GM12865 (cell line): ENCODE measurements at regions not wholly inside any gene's neighbourhood (a gene's known extent, or its start where the extent isn't known, plus 50 kb on each side); places are given as distances from the start of the nearest gene placed in this dataset.

Experiments used
- DNase-seq: peaks from one replicate; pipeline ENCODE4 v3.0.0; 2010; ENCODE audit warnings: low read depth
- H3K4me3 ChIP-seq: 2 replicates; pipeline ENCODE4 v1.5.1; 2011; ENCODE audit warnings: mild to moderate bottlenecking, low read depth, low read length, control low read depth
- TF ChIP-seq, protein P1 (sequence below): IDR thresholded peaks from 2 replicates; pipeline ENCODE4 v1.5.1; 2011; ENCODE audit warnings: low read length, control low read depth, low read depth, inconsistent platforms; ENCODE audit not compliant: insufficient read depth; ENCODE audit errors: missing control alignments

GRCh38 chr3:2041931-2042330 lies 56.7 kb upstream of the CNTN4 start:
- TF ChIP-seq, protein P1, sequence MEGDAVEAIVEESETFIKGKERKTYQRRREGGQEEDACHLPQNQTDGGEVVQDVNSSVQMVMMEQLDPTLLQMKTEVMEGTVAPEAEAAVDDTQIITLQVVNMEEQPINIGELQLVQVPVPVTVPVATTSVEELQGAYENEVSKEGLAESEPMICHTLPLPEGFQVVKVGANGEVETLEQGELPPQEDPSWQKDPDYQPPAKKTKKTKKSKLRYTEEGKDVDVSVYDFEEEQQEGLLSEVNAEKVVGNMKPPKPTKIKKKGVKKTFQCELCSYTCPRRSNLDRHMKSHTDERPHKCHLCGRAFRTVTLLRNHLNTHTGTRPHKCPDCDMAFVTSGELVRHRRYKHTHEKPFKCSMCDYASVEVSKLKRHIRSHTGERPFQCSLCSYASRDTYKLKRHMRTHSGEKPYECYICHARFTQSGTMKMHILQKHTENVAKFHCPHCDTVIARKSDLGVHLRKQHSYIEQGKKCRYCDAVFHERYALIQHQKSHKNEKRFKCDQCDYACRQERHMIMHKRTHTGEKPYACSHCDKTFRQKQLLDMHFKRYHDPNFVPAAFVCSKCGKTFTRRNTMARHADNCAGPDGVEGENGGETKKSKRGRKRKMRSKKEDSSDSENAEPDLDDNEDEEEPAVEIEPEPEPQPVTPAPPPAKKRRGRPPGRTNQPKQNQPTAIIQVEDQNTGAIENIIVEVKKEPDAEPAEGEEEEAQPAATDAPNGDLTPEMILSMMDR: no peak
- H3K4me3 ChIP-seq: no peak overlapping the region
- no peak for DNase-seq
